Osteocyte (in vitro differentiated cells): ENCODE measurements at regions not wholly inside any gene's neighbourhood (a gene's known extent, or its start where the extent isn't known, plus 50 kb on each side); places are given as distances from the start of the nearest gene placed in this dataset.

ENCODE experiments used
- DNase-seq: peaks from one replicate; pipeline ENCODE4 v3.0.0; 2021; ENCODE audit warnings: mixed read lengths; ENCODE audit not compliant: unreplicated experiment; ENCODE audit errors: extremely low spot score
- H3K27ac Mint-ChIP-seq: one replicate; pipeline ENCODE4 v1.8.0; 2021; ENCODE audit warnings: mild to moderate bottlenecking, mixed read lengths; ENCODE audit not compliant: unreplicated experiment
- H3K27me3 Mint-ChIP-seq: one replicate; pipeline ENCODE4 v1.8.0; 2021; ENCODE audit warnings: mixed read lengths; ENCODE audit not compliant: unreplicated experiment
- H3K36me3 Mint-ChIP-seq: one replicate; pipeline ENCODE4 v1.8.0; 2021; ENCODE audit warnings: mixed read lengths; ENCODE audit not compliant: unreplicated experiment
- H3K4me1 Mint-ChIP-seq: one replicate; pipeline ENCODE4 v1.8.0; 2021; ENCODE audit warnings: mixed read lengths; ENCODE audit not compliant: unreplicated experiment
- H3K4me3 Mint-ChIP-seq: one replicate; pipeline ENCODE4 v1.8.0; 2021; ENCODE audit warnings: mild to moderate bottlenecking, moderate library complexity, mixed read lengths; ENCODE audit not compliant: unreplicated experiment
- H3K9me3 Mint-ChIP-seq: one replicate; pipeline ENCODE4 v1.8.0; 2021; ENCODE audit warnings: mixed read lengths; ENCODE audit not compliant: unreplicated experiment
- CTCF ChIP-seq: fragments of 200-600 bp; sonication (generic); IDR thresholded peaks from 2 replicates; pipeline ENCODE4 v1.5.0; 2021; ENCODE audit warnings: antibody characterized with exemption, mild to moderate bottlenecking, moderate library complexity

GRCh38 chrX:26008042-26008441 is 130.1 kb upstream of the MAGEB18 start:
- Mint-ChIP-seq H3K4me3 (no peak overlapping the region), H3K27ac (no peak overlapping the region), H3K27me3 (no peaks in the 10 kb centered on the region)

GRCh38 chrX:26008691-26009090 is 129.5 kb upstream of the MAGEB18 start:
- H3K9me3 Mint-ChIP-seq: peaks cover 24% of the 10 kb centered on the region
- no peak overlapping the region for H3K4me3 Mint-ChIP-seq
- H3K36me3 Mint-ChIP-seq: no peaks in the 10 kb centered on the region
- H3K4me1 Mint-ChIP-seq: no peaks in the 10 kb centered on the region
- no peaks in the 10 kb centered on the region for H3K27me3 Mint-ChIP-seq
- TF ChIP-seq CTCF: no peak
- no peak overlapping the region for H3K27ac Mint-ChIP-seq
- no peak for DNase-seq

More at GRCh38 chrX:26008042-26008441, 130.1 kb upstream of the MAGEB18 start:
- no peak for TF ChIP-seq CTCF
- H3K36me3 Mint-ChIP-seq: no peaks in the 10 kb centered on the region
- peaks cover 25% of the 10 kb centered on the region for H3K9me3 Mint-ChIP-seq
- H3K4me1 Mint-ChIP-seq: no peaks in the 10 kb centered on the region
- DNase-seq: no peak

- no peak for DNase-seq
- Mint-ChIP-seq H3K27me3 (no peaks in the 10 kb centered on the region), H3K9me3 (peaks cover under 1% of the 10 kb centered on the region), H3K36me3 (no peaks in the 10 kb centered on the region), H3K4me3 (no peak overlapping the region), H3K27ac (no peak overlapping the region), H3K4me1 (no peaks in the 10 kb centered on the region)
- no peak for TF ChIP-seq CTCF
Measured at GRCh38 chrX:26019386-26019785, 118.8 kb upstream of the MAGEB18 start.

- Mint-ChIP-seq H3K4me1 (no peaks in the 10 kb centered on the region), H3K27ac (no peak overlapping the region), H3K4me3 (no peak overlapping the region), H3K9me3 (no peaks in the 10 kb centered on the region), H3K36me3 (no peaks in the 10 kb centered on the region), H3K27me3 (no peaks in the 10 kb centered on the region)
- DNase-seq: no peak
- TF ChIP-seq CTCF: no peak
Measured at GRCh38 chrX:26026179-26026578, 112.0 kb upstream of the MAGEB18 start.

GRCh38 chrX:26032111-26032912 is 105.8 kb upstream of the MAGEB18 start:
- Mint-ChIP-seq H3K9me3 (no peaks in the 10 kb centered on the region), H3K36me3 (no peaks in the 10 kb centered on the region)

More at GRCh38 chrX:26032111-26032912, 105.8 kb upstream of the MAGEB18 start:
- H3K27me3 Mint-ChIP-seq: no peaks in the 10 kb centered on the region
- DNase-seq: no peak
- no peak for TF ChIP-seq CTCF
- H3K27ac Mint-ChIP-seq: no peak overlapping the region
- H3K4me3 Mint-ChIP-seq: no peak overlapping the region
- H3K4me1 Mint-ChIP-seq: peaks cover 2% of the 10 kb centered on the region
